ENCODE measurements at regions not wholly inside any gene's neighbourhood (a gene's known extent, or its start where the extent isn't known, plus 50 kb on each side); places are given as distances from the start of the nearest gene placed in this dataset.

DNA sequence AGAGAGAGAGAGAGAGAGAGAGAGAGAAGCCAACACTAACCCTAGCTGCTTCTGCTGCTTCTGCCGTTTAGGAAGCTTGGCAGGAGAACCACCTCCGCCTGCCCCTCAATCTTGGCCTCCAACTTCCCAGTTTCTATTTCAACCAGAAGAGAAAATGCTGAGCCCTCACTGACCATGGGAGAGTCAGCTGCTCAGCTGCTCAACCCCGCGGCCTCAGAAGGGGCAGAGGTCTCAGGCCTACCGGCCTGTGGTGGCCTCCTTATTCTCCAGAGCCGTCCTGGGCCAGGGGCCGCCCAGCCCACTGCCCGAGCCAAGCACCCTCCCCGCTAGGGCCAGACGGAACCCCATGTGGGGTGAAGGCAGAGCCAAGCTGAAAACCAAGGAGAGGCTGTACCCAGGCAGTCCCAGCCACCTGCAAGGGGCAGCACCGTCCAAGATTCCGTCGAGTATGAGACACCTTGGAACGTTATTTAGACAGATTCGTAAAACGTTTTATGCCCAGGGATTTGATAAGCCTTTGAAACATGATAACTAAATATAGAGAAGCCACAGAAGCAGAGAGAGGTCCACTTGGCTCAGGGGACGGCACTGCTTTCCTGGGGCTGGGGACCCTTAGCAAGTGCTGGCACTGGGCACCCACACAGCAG lies 116.6 kb downstream of the DLL1 start (continued):
- no peak for TF ChIP-seq HDAC2 (IDR thresholded peaks at IDR 0.05; ENCODE audit: borderline replicate concordance in 1 of 2, low read depth in 2 of 2, low read length in 2 of 2)
- TF ChIP-seq EP300 (IDR thresholded peaks at IDR 0.05; ENCODE audit: borderline replicate concordance in 1 of 2, low read depth in 2 of 2, low read length in 2 of 2): no peak
- no peak for TF ChIP-seq EZH2 (IDR thresholded peaks at IDR 0.05; ENCODE audit: low read depth, low read length, severe bottlenecking)
- TF ChIP-seq KDM4A (IDR thresholded peaks at IDR 0.05; ENCODE audit: low read depth, low read length, severe bottlenecking): no peak
- TF ChIP-seq RAD21 (IDR thresholded peaks at IDR 0.05 in 1 of 2, conservative IDR thresholded peaks at IDR 0.05 in 1 of 2; ENCODE audit: low read depth in 2 of 2, low read length in 2 of 2): no peak
- TF ChIP-seq, protein P1, sequence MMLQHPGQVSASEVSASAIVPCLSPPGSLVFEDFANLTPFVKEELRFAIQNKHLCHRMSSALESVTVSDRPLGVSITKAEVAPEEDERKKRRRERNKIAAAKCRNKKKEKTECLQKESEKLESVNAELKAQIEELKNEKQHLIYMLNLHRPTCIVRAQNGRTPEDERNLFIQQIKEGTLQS (IDR thresholded peaks at IDR 0.05; ENCODE audit: insufficient read depth, low read depth, low read length): no peak
- no peak for TF ChIP-seq EGR1 (IDR thresholded peaks at IDR 0.05; ENCODE audit: borderline replicate concordance, low read depth, low read length)

Data from H1 (cell line).